Suppressor macrophage (primary cell): ENCODE measurements at regions not wholly inside any gene's neighbourhood (a gene's known extent, or its start where the extent isn't known, plus 50 kb on each side); places are given as distances from the start of the nearest gene placed in this dataset.
"Not testable (repeated sequence)": the region's sequence is repeated elsewhere in the genome, so short reads cannot be mapped to it uniquely, and the experiment has no call there.

Source experiments
- DNase-seq, 4 experiments: peaks; one replicate each; pipeline ENCODE4 v3.0.0-alpha.2; 2020 to 2022

DNA sequence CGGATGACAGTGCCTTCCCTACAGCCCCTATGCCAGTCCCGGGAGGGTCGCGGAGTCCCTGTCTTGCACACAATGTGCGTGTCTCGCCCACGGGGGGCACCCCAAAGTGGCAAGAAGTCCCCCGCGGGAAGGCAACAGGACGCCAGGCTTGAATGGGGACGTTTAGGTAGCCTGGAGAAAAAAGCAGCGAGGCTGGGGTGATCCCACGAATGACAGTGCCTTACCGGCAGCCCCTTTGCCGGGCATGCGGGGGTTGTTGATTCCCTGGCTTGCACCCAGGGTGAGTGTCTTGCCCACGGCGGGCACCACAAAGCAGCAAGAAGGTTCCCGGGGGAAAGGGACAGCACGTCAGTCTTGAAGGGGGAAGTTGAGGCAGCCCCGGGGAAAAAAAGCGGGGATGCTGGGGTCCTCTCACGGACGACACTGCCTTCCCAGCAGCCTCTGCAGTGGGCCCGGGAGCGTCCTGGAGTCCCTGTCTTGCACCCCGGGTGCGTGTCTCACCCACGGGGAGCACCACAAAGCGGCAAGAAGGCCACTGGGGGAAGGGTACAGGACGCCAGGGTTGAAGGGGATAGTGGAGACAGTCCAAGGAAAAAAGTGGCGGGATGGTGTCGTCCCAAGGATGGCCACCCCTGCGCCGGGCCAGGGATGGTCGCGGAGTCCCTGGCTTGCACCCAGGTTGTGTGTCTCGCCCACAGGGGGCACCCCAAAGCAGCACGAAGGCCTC is 156.8 kb upstream of the ALG10B start:
- DNase-seq, result no peak

DNA sequence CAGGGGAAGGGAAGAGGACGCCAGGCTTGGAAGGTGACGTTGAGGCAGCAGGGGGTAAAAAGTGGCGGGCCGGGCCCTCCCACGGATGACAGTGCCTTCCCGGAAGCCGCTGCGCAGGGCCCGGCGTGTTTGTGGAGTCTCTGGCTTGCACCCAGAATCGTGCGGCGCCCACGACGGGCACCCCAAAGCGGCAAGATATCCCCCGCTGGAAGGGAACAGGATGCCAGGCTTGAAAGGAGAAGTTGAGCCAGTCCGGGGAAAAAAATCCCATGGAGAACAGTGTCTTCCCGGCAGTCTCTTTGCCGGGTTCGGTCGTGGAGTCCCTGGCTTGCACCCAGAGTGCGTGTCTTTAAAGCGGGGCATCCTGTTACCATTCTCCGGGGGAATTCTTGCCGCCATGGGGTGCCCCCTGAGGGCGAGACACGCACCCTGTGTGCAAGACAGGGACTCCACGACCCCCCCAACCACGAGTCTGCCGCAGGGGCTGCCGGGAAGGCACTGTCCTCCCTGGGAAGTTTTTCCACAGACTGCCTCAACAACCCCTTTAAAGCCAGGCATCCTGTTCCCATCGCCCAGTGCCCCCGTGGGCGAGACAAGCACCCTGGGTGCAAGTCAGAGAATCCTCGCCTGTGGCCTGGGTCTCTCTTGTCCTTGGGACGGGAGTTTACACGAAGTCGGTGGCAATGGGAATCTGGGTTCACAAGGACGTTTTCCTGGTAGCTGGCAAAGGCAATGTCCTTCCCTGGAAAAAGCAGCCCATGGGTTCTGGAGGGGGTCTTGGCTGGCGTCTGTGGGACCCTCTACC is 156.1 kb upstream of the ALG10B start:
- DNase-seq, result no peak

DNA sequence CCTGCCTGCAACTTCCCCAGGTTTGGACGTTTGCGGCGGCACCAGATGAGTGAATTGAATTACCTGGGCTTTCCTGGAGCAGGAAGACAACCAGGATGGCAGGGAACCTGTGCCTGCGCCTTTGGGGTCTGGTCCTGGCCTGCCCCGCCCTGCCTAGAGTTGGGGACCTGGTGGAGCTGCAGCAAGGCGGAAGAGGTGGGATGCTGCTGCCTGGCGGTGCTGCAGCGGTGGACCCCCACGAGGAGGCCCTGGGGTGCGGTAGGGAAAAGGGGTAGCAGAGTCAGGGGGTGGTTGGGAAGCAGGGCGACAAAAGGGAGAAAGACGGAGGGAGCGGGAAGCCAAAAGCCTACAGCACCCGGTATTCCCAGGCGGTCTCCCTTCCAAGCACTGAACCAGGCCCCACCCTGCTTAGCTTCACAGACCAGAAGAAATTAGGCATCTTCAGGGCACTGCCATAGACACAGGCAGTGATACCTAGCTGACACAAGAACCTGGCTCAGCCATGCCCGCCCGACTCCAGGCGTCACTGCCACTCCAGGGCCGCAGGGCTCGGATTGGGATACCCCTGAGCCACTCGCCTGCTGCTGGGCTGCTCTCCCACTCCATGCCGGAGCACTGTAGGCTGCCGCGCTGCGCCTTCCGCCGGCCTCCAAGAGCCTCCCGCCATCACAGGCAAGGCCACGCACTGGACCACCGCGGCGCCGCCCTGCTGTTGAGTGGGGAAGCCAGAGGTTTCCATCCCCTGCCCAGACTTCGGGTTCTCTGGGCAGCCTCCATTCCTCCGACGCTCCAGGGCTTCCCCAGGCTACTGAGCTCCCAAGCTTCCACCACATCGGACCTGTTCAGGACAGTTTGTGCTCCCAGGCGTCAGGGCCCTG is 155.2 kb upstream of the ALG10B start:
- DNase-seq, result no peak

DNA sequence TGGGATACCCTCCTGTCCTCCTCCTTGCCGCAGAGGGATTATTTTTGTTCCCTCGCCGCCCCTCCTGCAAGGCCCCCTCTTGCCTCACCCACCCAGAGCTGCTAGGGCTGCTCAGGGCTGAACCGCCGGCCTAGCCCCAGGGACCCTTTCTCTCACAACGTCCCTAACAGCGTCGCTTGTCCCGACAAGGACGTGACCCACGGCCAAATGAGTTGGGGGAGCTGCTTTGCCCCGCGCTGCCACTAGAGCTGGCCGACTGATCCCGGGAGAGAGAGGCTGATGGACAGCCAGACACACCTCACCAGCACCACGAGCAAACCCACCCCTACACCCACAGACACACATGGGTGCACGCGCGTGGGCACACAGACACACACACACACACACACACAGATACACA is 154.6 kb upstream of the ALG10B start:
- no peak for DNase-seq

DNA sequence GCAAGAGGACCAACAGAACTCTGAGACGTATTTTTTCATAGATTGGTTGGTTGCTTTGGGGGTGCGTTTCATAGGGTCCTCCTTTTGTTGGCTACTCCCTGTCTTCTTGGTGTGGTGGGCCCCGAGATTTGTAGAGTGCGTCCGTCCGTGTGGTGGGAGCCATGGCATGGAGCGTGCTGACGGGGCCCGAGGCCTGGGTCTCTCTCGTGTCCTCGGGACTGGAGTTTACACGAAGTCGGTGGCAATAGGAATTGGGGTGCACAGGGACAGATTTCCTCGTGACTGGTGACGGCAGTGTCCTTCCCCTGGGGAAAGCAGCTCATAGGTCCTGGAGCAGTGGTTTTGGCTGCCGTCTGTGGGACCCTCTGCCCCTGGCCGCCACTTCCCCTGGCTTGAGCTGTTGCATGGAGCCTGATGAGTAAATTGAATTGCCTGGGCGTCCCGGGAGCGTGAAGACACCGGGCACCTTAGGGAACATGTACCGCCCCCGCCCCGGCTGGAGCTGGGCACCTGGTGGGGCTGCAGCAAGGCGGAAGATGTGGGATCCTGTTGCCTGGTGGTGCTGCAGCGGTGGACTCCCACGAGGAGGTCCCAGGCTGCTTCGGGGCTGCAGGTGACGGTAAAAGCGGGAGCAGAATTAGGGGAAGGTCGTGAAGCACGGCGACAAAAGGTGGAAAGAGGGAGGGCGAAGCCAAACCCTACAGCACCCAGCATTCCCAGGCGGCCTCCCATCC is 153.7 kb upstream of the ALG10B start:
- DNase-seq, result no peak

DNA sequence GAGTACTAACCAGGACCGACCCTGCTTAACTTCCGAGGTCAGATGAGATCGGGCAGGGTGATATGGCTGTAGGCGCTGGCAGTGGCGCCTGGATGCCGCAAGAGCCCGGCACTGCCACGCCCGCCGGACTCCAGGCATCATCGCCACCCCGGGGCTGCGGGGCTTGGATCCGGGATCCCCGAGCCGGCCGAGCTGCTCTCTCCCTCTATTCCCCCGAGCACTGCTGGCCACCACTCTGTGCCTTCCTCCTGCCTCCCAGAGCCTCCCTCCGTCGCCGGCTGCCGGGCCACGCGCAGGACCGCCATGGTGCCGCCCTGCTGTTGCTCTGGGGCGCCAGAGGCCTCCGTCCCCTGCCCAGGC is 153.2 kb upstream of the ALG10B start:
- DNase-seq, result no peak

DNA sequence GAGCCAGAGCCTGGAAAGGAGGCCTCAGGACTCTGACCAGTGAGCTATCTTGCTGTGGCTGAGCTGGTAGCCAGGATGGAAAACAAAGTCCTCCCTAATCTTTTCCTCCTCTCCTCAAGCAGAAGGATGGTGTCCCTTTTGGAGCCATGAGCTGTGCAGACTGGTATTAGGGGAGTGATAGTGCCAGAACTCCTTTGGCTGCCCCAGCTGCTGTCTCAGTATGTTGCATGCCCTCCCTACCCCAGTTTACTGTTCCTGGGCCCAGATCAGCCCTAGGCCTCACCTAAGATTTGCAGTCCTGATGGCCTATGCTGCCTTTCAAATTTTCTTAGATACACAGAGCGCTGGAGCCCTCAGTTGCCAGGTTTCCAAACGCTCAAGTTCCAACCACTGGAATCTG is 150.3 kb upstream of the ALG10B start:
- DNase-seq, result no peak

DNA sequence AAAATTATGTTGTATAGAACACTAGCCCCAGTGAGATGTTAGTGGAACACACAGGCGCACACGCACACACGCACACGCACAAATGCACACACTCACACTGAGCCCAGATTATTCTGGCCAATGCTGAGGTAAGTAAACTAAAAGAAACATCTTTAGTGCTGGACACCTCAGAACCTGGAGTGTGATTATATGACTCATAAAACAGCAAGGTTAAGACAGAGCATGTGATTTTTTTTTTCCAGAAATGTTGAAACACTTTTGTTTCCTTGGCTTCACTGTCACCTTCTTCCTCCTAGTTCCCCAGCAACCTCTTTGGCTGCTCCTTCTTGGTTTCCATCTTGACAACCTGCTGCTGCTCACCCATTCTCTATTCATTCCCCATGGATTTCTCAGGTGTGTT is 141.0 kb upstream of the ALG10B start:
- no peak for DNase-seq

DNA sequence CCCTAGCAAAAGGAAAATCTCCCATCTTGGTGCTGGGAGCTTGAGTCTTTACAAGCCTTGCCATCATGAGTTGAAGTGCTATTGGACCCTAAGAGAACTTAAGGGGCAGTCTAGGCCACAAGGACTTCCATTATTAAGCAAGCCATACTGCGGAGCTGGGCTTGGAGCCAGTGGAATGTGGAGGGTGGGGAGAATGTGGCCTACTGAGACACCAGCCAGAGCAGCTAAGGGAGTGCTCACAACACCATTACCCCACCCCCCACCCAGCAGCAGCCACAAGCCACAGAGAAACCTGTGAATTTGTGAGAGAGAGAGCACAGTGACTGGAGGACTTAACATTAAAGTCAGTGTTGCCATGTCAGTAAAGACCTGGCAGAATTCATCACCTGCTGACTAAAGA is 133.0 kb upstream of the ALG10B start:
- not testable (repeated sequence) for DNase-seq

DNA sequence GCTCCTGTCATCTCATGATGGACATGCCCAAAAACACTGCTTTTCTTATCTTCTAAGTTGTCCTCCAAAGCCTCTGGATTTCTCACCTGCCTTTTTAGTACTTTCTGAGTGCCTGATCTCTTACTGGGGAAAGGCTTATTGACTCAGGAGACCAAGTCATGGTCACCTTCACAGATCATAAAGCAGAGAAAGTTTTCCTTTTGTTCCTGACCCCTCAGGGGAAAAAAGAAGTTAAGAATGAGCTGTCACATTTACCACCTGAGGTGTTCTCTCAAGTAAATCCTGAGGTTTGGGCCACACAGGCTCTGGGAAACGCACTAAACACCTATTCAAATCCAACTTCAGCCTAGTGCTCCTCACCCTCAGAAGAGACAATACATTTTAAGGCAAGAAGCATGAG is 119.3 kb upstream of the ALG10B start:
- DNase-seq, result not testable (repeated sequence)

DNA sequence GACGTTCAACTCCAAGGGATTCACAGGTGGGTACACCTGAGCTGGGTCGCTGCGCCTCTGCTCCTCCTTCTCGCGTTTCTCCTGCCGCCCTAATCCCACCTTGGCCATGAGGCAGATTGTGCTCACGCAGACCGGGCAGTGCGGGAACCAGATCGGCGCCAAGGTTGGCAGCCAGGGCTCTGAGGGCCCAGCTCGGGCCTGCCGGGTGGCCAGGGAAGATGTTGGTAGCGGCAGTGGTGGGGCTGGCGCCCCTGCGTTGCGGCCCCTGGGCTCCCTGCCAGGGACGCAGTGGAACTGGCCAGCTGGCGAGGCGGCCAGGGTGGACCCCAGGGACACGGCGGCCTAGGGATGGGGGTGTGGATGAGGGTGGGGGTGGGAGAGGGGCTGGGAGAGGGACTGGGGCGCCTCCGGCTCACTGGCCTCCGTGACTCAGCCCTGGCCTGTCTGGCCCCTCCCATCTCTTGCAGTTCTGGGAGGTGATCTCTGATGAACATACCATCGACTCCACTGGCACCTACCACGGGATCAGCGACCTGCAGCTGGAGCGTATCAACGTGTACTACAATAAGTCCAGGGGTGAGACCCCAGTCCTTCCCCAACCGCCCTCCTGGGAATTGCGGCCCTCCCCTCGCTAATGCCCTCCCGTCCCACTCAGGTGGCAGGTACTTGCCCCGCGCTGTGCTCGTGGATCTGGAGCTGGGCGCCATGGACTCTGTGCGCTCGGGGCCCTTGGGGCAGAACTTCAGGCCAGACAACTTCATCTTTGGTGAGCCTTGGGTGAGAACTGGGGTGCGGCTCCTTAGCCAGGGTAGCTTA is 114.9 kb upstream of the ALG10B start:
- DNase-seq, result no peak

DNA sequence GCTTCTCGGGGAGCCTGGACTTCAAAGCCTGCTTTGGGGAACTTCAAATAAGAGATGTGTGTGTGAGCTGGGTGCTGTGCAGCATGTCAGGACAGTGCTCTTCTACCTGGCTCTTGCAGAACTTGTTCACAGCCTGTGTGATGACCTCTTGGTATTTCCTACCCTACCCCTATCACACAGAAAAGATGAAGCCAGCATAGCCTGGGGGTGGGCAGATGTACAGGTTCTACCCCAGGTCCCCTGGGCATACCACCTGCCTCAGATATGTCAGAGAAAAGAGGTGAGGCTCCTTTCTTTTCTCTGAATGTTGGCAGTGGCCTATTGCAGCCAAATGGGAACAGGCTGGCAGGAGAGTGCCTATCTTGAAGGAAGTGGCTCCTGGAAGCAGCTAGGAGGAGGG is 111.7 kb upstream of the ALG10B start:
- no peak for DNase-seq

DNA sequence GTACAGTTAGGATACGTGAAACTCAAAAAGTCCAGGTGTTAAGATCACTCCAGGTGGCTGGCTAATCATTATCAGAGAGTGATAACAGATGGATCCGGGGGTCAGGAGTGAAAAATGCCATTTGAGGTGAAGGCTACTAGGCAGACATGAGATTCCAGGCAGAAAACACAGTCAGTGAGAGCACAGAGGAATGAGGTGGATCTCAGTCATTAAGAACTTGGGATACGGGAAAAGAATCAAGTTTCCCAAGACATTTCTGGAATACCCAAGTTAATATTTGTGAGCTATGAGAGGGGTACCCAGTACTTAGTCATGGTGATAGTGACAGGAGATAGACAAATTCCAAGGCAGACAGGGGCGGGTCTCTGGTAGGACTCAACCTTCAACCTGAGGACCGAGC is 94.6 kb upstream of the ALG10B start:
- no peak for DNase-seq

DNA sequence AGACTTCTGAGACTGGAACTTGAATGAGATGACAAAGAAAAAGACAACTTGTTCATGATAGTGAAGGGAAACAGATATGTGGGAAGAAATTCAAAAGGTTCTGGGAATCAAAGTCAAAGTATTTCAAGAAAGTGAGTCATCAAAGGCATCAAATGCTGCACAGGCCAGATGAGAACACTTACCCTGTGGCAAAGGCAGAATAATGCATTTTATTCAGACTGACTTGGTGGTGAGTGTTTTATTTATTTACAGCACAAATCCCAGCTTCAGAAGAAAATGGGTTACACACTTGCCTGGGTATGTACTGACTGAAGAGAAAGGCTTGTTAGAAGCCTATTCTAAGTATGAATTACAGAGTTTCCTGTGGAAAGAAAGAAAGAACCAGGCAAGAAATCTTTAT is 78.2 kb upstream of the ALG10B start:
- DNase-seq, result not testable (repeated sequence)

DNA sequence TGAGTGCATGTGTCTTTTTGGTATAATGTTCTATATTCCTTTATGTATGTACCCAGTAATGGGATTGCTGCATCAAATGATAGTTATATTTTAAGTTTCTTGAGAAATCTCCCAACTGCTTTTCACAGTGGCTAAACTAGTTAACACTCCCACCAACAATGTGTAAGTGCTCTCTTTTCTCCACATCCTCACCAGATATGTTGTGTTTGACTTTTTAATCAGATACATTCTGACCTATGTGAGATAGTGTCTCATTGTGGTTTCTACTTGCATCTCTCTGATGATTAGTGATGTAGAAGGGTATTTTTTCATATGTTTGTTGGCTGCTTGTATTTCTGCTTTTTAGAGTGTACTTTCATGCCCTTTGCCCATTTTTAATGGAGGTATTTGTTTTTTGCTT is 62.8 kb upstream of the ALG10B start:
- DNase-seq, result no peak

DNA sequence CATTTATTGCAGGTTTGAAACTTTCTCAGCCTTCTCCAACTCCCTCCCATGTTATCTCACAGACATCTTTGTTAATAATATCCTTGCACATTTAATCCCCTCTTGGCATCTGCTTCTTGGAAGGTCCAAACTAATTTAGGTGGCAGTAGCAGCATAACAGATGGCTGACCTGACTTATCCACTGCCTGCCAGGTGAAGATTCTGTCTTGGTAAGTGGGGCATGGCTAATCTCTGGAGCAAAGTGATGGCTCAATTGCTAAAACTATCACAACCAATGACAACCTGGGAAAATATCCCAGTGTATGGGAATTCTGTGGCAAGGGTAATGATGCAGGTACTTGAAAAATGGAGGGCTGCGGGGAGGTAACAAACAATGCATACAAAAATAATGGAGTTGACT is 58.2 kb upstream of the ALG10B start:
- no peak for DNase-seq
